Fibroblast of skin of back (primary cell): ENCODE measurements at regions not wholly inside any gene's neighbourhood (a gene's known extent, or its start where the extent isn't known, plus 50 kb on each side); places are given as distances from the start of the nearest gene placed in this dataset.

Source experiments
- DNase-seq: peaks from one replicate; pipeline ENCODE4 v3.0.0-alpha.2; 2013

DNA sequence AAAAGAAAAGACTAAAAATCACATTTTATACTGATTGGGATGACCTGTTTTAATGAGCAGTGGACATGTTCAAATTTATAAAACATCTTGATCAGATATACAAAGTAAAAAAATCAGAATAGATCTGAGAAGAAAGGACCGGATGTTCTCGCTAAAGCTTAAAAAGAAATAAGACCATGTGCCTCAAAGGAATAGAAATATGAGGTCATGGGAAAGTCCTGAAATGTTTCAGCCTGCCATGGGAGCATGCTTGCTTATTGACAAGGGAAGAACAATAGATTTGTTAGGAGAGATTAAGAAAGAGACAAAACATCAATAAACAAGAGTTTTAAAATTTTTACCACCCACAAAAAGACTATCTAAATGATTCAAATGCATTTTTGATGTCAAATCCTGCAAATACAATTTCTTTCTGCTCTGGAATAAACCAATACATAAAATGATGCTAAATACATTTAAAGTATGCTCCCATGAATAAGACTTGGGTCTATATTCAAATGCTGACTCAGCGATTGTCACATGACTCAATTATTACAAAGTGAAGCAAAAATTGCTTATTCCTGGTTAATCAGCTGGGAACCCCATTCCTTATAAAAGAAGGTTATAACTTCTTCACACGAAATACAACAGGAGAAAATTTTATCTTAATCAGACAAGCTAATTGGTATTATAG, 633.9 kb upstream of the PKDCC start:
- peak; percentile 7 for DNase-seq

GRCh38 chr2:41414486-41415230, 633.2 kb upstream of the PKDCC start:
- peak; percentile 62 for DNase-seq

DNA sequence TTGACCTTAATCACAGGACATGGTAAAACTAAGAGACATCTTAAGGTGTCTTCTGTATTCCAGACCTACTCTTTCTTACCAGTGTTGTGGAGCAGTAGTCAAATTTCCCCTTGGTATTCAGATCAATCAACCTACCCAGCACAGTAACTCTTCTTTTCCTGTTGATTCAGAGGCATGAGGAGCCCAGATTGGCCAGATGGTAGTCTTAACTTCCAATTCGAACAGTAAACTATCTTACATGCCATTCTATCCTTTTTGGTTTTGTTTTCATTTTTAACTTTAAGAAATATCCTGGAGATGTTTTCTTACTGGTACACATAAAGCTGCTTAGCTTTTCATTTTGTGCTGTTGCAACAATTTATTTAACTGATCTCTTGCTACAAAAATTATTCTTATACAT, 630.3 kb upstream of the PKDCC start:
- DNase-seq = no peak

GRCh38 chr2:41420219-41420618, 627.6 kb upstream of the PKDCC start:
- no peak for DNase-seq

GRCh38 chr2:41420872-41421271, 626.9 kb upstream of the PKDCC start:
- DNase-seq = no peak

GRCh38 chr2:41431756-41432155, 616.1 kb upstream of the PKDCC start:
- DNase-seq = no peak

DNA sequence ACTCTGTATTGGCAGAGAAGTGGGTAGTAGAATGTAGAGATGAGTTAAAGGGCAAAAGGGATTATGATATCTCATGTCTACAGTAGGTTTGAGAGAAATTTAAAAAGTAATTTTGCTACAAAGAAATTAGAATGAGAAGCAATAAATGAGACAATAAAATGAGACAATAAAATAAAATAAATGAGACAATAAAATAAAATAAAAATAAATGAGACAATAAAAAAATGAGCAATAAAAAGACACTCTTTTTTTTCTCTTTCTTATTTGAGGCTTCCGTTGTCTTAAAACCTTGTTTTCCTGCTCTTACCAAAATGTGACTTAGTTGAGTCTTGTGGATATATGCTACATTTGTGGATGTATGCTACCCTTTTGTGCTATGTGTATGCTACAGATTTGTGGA, 615.4 kb upstream of the PKDCC start:
- DNase-seq = no peak

DNA sequence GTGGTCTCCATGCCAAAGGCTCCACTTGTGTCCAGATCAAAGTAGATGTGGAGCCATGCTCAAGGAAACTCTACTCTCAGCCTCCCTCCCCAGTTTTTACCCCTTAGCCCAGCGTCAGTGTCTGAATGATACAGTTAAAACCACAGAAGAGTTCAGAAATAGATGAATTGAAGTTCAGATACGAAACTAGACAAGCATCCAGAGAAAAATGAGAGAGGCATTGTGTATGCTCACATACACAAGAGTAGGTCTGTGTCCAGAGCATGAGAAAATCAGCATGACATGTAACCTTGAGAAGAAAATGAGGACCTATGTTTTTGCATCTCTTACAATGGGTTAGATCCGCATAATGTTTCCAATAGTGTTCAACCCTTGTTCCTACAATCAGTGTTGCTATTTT, 612.8 kb upstream of the PKDCC start:
- DNase-seq = no peak

DNA sequence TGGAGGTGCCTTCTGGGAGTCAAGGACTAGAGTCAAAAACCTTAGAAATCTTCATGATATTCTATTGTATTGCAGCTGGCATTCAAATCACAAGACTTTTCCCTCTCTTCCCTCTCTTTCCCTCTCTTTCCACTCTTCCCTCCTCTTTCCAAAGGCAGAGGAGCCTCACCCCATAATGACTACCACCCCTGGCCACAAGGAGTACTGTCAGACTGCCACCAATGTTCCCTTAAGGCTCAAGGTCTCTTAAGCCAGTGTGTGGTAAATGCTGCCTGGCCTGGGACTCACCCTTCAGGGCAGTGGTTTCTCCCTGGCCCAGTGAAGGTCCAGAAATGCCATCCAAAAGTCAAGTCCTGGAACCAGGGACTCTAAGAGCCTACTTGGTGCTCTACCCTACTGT, 605.9 kb upstream of the PKDCC start:
- no peak for DNase-seq

- no peak for DNase-seq
Measured at GRCh38 chr2:41445865-41446264, 602.0 kb upstream of the PKDCC start.

DNA sequence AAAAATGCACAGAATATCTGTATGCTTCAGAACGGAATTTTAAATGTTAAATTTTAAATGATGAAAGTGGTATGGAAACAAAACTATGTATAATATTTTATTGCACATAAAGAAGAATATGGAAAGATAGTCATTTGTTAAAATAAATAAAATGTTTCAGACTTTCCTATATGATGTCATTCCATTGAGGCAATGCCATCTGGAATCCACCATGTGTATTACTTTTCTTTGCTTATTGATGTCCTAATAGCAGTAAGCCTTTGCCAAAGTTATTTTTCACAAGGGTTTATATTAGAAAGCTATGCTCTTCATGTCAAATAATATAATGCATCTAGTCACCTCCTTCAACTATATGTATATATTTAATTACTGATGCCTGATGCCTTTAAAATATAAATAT, 601.6 kb upstream of the PKDCC start:
- no peak for DNase-seq

GRCh38 chr2:41448221-41448620, 599.6 kb upstream of the PKDCC start:
- no peak for DNase-seq

DNA sequence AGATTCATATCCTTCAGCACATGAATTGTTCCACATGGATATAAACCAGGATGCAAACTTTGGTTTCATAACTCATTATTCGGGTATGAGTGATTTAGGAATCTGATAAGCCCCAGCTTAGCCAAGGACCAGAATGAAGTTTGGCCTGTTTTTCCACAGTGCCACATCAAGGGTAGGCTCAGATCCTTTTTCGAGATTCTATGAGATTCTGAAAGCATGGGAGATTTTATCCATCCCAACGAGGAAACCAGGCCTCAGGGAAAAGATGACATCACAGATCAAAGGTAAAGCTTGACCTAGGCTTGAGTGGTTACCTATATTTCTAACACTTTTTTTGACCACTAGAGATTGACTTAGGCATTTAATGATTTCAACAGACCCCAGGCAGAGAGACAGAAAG, 590.8 kb upstream of the PKDCC start:
- no peak for DNase-seq

GRCh38 chr2:41460661-41461060, 587.2 kb upstream of the PKDCC start:
- peak; percentile 9 for DNase-seq

DNA sequence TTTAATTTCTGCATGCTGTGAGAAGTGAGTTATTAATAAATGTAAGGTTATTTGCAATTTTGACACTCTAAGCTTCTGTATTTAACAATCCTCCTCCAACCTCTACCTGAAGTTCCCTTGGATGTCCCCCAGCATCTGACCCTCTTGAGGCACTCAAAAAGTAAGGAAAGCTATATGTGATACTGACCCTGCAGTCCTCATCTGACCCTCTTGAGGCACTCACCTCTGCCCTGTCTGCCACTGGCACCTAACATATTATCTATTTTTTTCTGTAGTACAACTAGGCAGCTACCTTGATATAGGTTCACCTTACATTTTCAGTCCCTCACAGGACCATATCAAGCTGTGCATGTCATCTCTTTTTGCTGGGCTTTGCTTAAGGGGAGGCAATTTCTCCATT, 583.4 kb upstream of the PKDCC start:
- no peak for DNase-seq

GRCh38 chr2:41475959-41476358, 571.9 kb upstream of the PKDCC start:
- DNase-seq = no peak

- no peak for DNase-seq
Measured at GRCh38 chr2:41482659-41483058, 565.2 kb upstream of the PKDCC start.

GRCh38 chr2:41483226-41483625, 564.6 kb upstream of the PKDCC start:
- DNase-seq = no peak

GRCh38 chr2:41483982-41484857, 563.6 kb upstream of the PKDCC start:
- DNase-seq = no peak

GRCh38 chr2:41484858-41485234, 563.0 kb upstream of the PKDCC start:
- DNase-seq = no peak

DNA sequence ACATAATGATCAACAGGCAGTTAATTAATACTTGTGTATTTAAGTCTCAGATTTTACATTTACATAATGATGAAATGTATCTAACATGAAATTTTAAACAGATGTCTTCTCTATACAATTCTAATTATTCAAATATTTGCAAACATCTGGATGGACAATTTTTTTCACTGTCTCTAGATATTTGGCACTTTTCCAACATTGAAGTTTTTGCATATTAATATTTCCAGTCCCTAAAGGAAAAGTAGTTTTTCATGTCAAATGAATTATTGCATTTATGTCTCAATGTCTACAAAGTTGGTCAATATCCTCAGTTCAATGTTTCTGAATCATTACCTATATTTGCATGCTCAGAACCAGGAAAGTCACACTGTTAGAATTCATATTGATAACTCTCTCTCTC, 560.9 kb upstream of the PKDCC start:
- DNase-seq = no peak

- DNase-seq = no peak
Measured at GRCh38 chr2:41488888-41489287, 558.9 kb upstream of the PKDCC start.

DNA sequence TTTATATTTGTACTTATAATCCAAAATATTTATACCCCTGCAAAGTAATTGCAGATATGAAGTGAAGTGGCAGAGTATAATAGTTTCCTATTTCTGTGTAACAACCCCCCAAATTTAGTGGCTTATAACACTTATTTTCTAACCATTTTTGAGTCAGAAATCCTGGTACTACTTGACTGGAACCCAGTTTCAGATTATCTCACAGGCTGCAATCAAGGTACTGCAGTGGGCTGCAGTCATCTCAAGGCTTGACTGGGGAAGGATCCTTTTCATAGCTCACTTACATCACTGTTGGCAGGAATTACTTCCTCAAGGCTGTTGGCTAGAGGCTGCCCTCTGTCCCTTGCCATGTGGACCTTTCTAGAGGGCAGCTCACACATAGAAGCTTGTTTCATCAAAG, 558.2 kb upstream of the PKDCC start:
- no peak for DNase-seq

DNA sequence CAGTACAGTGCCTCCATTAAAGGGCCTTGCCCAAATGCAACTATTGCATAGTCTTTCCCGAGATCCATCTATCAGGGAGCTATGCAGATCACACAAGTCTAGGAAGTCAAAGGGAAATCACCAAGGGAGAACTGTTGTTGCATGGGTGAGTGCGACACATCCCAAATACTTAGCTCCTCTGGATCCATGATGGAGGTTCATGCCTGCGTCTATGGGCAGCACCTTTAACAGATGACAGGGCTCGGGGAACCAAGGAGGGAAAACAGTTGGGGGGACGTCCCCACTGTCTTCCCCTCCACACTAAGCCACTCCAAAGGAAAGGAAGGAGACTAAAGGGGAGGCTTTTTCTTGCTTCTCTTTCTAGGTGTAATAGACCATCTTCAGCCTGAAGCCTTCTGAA, 552.8 kb upstream of the PKDCC start:
- no peak for DNase-seq
